OCI-LY7 (cell line): ENCODE measurements at regions not wholly inside any gene's neighbourhood (a gene's known extent, or its start where the extent isn't known, plus 50 kb on each side); places are given as distances from the start of the nearest gene placed in this dataset.

ENCODE experiments used
- CTCF ChIP-seq: fragments of 200-600 bp; sonication (generic); conservative IDR thresholded peaks from 2 replicates; pipeline ENCODE4 v1.5.1; 2014; ENCODE audit warnings: mild to moderate bottlenecking, antibody characterized with exemption, low read length, moderate library complexity, mixed read lengths
- EZH2phosphoT487 ChIP-seq: fragments of 200-600 bp; sonication (generic); IDR thresholded peaks from 2 replicates; pipeline ENCODE4 v1.6.1; 2018; ENCODE audit warnings: low read depth, borderline replicate concordance, mild to moderate bottlenecking, mixed run types, antibody characterized with exemption, low read length, moderate library complexity, mixed read lengths

GRCh38 chr12:131229426-131230339 lies 276.0 kb downstream of the ADGRD1 start:
- no peak for TF ChIP-seq CTCF
- no peak for TF ChIP-seq EZH2phosphoT487
